ENCODE measurements at regions not wholly inside any gene's neighbourhood (a gene's known extent, or its start where the extent isn't known, plus 50 kb on each side); places are given as distances from the start of the nearest gene placed in this dataset.

- intact Hi-C loops (cut with DNase I), result no loop called here
- no peak for DNase-seq (ENCODE audit: low spot score)
- no peak for TF ChIP-seq CTCF (IDR thresholded peaks at IDR 0.05)
- no peak for TF ChIP-seq POLR2A (IDR thresholded peaks at IDR 0.05)
- no peak for TF ChIP-seq POLR2AphosphoS5 (IDR thresholded peaks at IDR 0.05)
- Histone ChIP-seq H3K36me3 (no peaks in the 10 kb centered on the region), H3K4me3 (no peak overlapping the region), H3K27ac (no peak overlapping the region), H3K9me3 (no peaks in the 10 kb centered on the region), H3K4me1 (replicated peaks) (no peaks in the 10 kb centered on the region), H3K27me3 (replicated peaks; ENCODE audit: insufficient read depth) (no peaks in the 10 kb centered on the region)
- WGBS, result 97% methylated on average over 2 of the region's 2 CpGs
Measured at GRCh38 chr6:3618642-3619041, 132.9 kb downstream of the PXDC1 start.

- no peaks in the 10 kb centered on the region for H3K4me1 ChIP-seq (replicated peaks)
- H3K9me3 ChIP-seq, result no peaks in the 10 kb centered on the region
- no peaks in the 10 kb centered on the region for H3K36me3 ChIP-seq
- H3K27ac ChIP-seq, result no peak overlapping the region
- no peak overlapping the region for H3K4me3 ChIP-seq
- DNase-seq (ENCODE audit: low spot score), result no peak
- WGBS, result 94% methylated on average over 29 of the region's 29 CpGs
- no peak for TF ChIP-seq CTCF (IDR thresholded peaks at IDR 0.05)
- no peak for TF ChIP-seq POLR2AphosphoS5 (IDR thresholded peaks at IDR 0.05)
- TF ChIP-seq POLR2A (IDR thresholded peaks at IDR 0.05), result no peak
- intact Hi-C loops (cut with DNase I), result no loop called here
- H3K27me3 ChIP-seq (replicated peaks; ENCODE audit: insufficient read depth), result no peaks in the 10 kb centered on the region
Measured at GRCh38 chr6:3617681-3618311, 133.7 kb downstream of the PXDC1 start.

- no peaks in the 10 kb centered on the region for H3K4me1 ChIP-seq (replicated peaks)
- no peaks in the 10 kb centered on the region for H3K36me3 ChIP-seq
- no peaks in the 10 kb centered on the region for H3K27me3 ChIP-seq (replicated peaks; ENCODE audit: insufficient read depth)
- no peak overlapping the region for H3K4me3 ChIP-seq
- WGBS, result 53% methylated on average over 7 of the region's 7 CpGs
- no peak overlapping the region for H3K27ac ChIP-seq
- DNase-seq (ENCODE audit: low spot score), result no peak
- no peaks in the 10 kb centered on the region for H3K9me3 ChIP-seq
- TF ChIP-seq CTCF (IDR thresholded peaks at IDR 0.05) (no peak), POLR2AphosphoS5 (IDR thresholded peaks at IDR 0.05) (no peak), POLR2A (IDR thresholded peaks at IDR 0.05) (no peak)
- intact Hi-C loops (cut with DNase I), result no loop called here
Measured at GRCh38 chr6:3617192-3617631, 134.3 kb downstream of the PXDC1 start.

GRCh38 chr6:3616565-3617176 is 134.8 kb downstream of the PXDC1 start:
- H3K27me3 ChIP-seq (replicated peaks; ENCODE audit: insufficient read depth), result no peaks in the 10 kb centered on the region
- H3K36me3 ChIP-seq, result no peaks in the 10 kb centered on the region
- no peaks in the 10 kb centered on the region for H3K4me1 ChIP-seq (replicated peaks)
- no peak for TF ChIP-seq POLR2A (IDR thresholded peaks at IDR 0.05)
- H3K4me3 ChIP-seq, result no peak overlapping the region
- no peak for DNase-seq (ENCODE audit: low spot score)
- H3K27ac ChIP-seq, result no peak overlapping the region
- intact Hi-C loops (cut with DNase I), result no loop called here
- no peaks in the 10 kb centered on the region for H3K9me3 ChIP-seq
- WGBS, result 98% methylated on average over 9 of the region's 9 CpGs

- DNase-seq (ENCODE audit: low spot score), result no peak
- intact Hi-C loops (cut with DNase I), result no loop called here
- H3K36me3 ChIP-seq, result no peaks in the 10 kb centered on the region
- H3K4me1 ChIP-seq (replicated peaks), result no peaks in the 10 kb centered on the region
- no peak overlapping the region for H3K27ac ChIP-seq
- no peak for TF ChIP-seq POLR2A (IDR thresholded peaks at IDR 0.05)
- no peak for TF ChIP-seq CTCF (IDR thresholded peaks at IDR 0.05)
- no peak for TF ChIP-seq POLR2AphosphoS5 (IDR thresholded peaks at IDR 0.05)
- 94% methylated on average over 11 of the region's 11 CpGs for WGBS
- H3K27me3 ChIP-seq (replicated peaks; ENCODE audit: insufficient read depth), result no peaks in the 10 kb centered on the region
- no peaks in the 10 kb centered on the region for H3K9me3 ChIP-seq
- no peak overlapping the region for H3K4me3 ChIP-seq
Measured at GRCh38 chr6:3615391-3616380, 135.8 kb downstream of the PXDC1 start.

Measured in prostate gland (tissue), 2 donors.